Fibroblast of lung (primary cell): ENCODE measurements at regions not wholly inside any gene's neighbourhood (a gene's known extent, or its start where the extent isn't known, plus 50 kb on each side); places are given as distances from the start of the nearest gene placed in this dataset.

Experiments
- CTCF ChIP-seq, 2 donors: IDR thresholded peaks in 1 of 2; conservative IDR thresholded peaks in 1 of 2; 1 replicate in 1 of 2; 2 replicates in 1 of 2; pipeline ENCODE4 v1.5.1; 2011 to 2012; ENCODE audit warnings: low read length in 2 of 2, control low read depth in 1 of 2, inconsistent platforms in 1 of 2, low read depth in 1 of 2, mild to moderate bottlenecking in 1 of 2
- EZH2 ChIP-seq: IDR thresholded peaks from 2 replicates; pipeline ENCODE4 v1.5.1; 2012; ENCODE audit warnings: low read length, control low read depth, mild to moderate bottlenecking; ENCODE audit errors: missing control alignments

DNA sequence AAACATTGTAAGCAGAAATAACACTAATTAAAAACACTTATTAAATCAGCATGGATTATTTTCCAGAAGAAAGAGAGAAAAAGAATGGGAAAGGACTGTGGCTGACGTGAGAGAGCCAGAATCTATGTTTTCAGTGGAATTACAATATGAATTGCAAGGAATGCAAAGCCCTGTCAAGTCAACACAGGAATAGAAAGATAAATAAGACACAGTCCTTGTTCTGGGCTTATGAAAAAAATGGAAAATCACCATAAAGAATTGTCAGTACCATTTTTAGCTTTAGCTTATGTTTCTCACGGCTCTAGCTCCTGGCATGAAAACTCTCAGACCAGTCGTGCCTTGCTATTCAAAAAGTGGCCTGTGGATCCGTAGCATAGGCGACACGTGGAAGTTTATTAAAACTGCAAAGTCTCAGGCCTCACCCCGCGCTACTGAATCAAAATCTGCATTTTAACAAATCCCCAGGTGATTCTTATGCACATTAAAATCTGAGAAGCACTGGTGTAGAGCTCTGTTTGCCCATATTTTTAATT, 549.1 kb downstream of the RPS29 start:
- no peak for TF ChIP-seq CTCF (conservative IDR thresholded peaks at IDR 0.05 in 1 of 2, IDR thresholded peaks at IDR 0.05 in 1 of 2; ENCODE audit: low read depth in 1 of 2, low read length in 2 of 2)
- TF ChIP-seq EZH2 = no peak
